ENCODE measurements at regions not wholly inside any gene's neighbourhood (a gene's known extent, or its start where the extent isn't known, plus 50 kb on each side); places are given as distances from the start of the nearest gene placed in this dataset.

DNA sequence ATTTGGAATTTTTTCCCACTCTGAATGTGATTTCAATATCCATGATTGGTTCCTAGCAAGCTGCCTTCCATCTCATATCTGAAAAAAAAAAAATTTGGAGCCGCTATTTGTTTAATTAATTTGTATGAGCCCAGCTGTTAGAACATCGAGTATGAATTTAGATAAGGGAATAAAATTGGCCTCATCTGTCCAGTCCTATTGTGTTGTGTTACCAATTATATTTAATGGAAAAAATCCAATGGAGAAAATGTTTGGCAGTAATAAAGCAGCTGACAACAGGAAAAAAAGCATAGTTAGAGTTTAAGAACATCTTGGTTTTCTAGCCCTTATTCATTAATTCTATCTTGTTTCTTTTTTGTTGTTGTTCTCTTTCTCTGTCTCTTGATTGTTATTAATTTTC is 735.6 kb upstream of the RIOK2 start:
- Histone ChIP-seq H3K4me1 (ENCODE audit: control insufficient read depth in 3 of 3, insufficient read depth in 2 of 3, low read depth in 1 of 3, low read length in 2 of 3) (no peaks in the 10 kb centered on the region), H3K27ac (ENCODE audit: low read depth in 1 of 3, low read length in 2 of 3) (no peak overlapping the region), H3K9me3 (ENCODE audit: control insufficient read depth in 2 of 2, insufficient read depth in 1 of 2, low read depth in 1 of 2, low read length in 1 of 2) (no peaks in the 10 kb centered on the region), H3K4me3 (ENCODE audit: low read depth in 1 of 3, low read length in 3 of 3) (no peak overlapping the region), H3K36me3 (ENCODE audit: control insufficient read depth in 3 of 3, insufficient read depth in 2 of 3, low read depth in 1 of 3, low read length in 3 of 3) (no peaks in the 10 kb centered on the region), H3K27me3 (ENCODE audit: control insufficient read depth in 3 of 3, insufficient read depth in 3 of 3, low read length in 3 of 3) (no peaks in the 10 kb centered on the region)
- FAIRE-seq (no peak), DNase-seq (no peak)
- 64 to 74% (median 73%) methylated on average over 2 of the region's 2 CpGs for WGBS, 3 donors

DNA sequence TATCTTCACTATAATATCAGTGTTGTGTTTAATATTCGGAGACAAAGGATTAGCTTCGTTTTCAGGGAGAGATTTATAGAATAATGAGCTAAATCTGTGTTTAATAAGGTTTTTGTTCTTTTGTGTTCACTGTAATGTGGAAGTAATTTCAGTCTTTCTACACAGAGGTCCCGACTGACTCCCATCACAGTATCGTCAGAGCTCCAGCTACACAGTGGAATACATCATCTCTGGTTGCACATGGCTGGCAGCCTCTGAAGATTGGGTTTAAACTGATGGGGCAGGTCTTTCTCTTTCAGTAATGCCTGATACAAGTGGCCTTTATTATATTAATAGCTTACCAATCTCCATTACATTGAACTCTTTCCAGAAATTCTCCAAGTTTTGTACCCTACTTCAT is 736.7 kb upstream of the RIOK2 start:
- no peaks in the 10 kb centered on the region for H3K4me1 ChIP-seq (ENCODE audit: control insufficient read depth in 3 of 3, insufficient read depth in 2 of 3, low read depth in 1 of 3, low read length in 2 of 3)
- WGBS, 3 donors, result 84 to 88% (median 86%) methylated on average over 4 of the region's 4 CpGs
- no peak overlapping the region for H3K27ac ChIP-seq (ENCODE audit: low read depth in 1 of 3, low read length in 2 of 3)
- no peaks in the 10 kb centered on the region for H3K36me3 ChIP-seq (ENCODE audit: control insufficient read depth in 3 of 3, insufficient read depth in 2 of 3, low read depth in 1 of 3, low read length in 3 of 3)
- FAIRE-seq (no peak), DNase-seq (no peak)
- H3K27me3 ChIP-seq (ENCODE audit: control insufficient read depth in 3 of 3, insufficient read depth in 3 of 3, low read length in 3 of 3), result no peaks in the 10 kb centered on the region
- H3K4me3 ChIP-seq (ENCODE audit: low read depth in 1 of 3, low read length in 3 of 3), result no peak overlapping the region
- H3K9me3 ChIP-seq (ENCODE audit: control insufficient read depth in 2 of 2, insufficient read depth in 1 of 2, low read depth in 1 of 2, low read length in 1 of 2), result no peaks in the 10 kb centered on the region

DNA sequence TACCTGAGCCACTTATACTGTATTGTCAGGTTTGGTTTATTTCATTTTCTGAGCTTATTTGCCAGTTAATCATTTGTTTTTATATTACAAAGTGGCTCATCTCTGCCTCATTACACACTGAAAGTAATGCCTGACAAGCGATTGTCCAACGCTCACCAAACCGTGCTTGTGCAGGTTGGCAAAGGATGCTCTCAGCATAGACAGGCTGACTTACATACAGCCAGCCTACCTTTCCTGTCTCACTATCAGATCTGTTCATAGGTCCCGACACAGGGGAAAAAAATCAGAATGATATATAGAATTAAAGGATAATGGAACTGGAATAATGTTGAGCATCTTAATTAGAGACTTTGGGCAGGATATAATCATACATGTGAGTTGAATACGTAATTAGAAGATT is 739.7 kb upstream of the RIOK2 start:
- Histone ChIP-seq H3K36me3 (ENCODE audit: control insufficient read depth in 3 of 3, insufficient read depth in 2 of 3, low read depth in 1 of 3, low read length in 3 of 3) (no peaks in the 10 kb centered on the region), H3K4me3 (ENCODE audit: low read depth in 1 of 3, low read length in 3 of 3) (no peak overlapping the region), H3K27me3 (ENCODE audit: control insufficient read depth in 3 of 3, insufficient read depth in 3 of 3, low read length in 3 of 3) (no peaks in the 10 kb centered on the region), H3K4me1 (ENCODE audit: control insufficient read depth in 3 of 3, insufficient read depth in 2 of 3, low read depth in 1 of 3, low read length in 2 of 3) (no peaks in the 10 kb centered on the region), H3K27ac (ENCODE audit: low read depth in 1 of 3, low read length in 2 of 3) (no peak overlapping the region), H3K9me3 (ENCODE audit: control insufficient read depth in 2 of 2, insufficient read depth in 1 of 2, low read depth in 1 of 2, low read length in 1 of 2) (no peaks in the 10 kb centered on the region)
- DNase-seq, result no peak
- WGBS, 3 donors, result 93 to 94% (median 94%) methylated on average over 5 of the region's 5 CpGs
- no peak for FAIRE-seq

DNA sequence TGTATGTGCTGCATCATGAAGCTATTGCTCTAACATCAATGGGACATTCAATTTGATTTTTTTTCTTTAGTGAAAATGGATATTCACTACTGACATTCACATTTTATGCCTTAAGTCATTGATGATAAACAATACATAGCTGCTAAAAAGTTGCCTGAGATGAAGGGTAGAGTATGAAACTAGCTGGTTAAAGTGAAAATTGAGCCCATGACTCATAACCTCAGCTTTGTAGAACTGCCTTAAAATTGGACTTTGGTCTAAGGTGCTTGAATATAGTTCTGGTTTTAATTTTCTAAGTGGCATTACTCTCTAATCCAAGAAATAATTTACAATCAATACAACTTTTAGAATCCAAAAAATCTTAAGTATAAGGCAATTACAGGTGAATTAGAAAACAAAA is 740.4 kb upstream of the RIOK2 start:
- H3K9me3 ChIP-seq (ENCODE audit: control insufficient read depth in 2 of 2, insufficient read depth in 1 of 2, low read depth in 1 of 2, low read length in 1 of 2), result no peaks in the 10 kb centered on the region
- H3K36me3 ChIP-seq (ENCODE audit: control insufficient read depth in 3 of 3, insufficient read depth in 2 of 3, low read depth in 1 of 3, low read length in 3 of 3), result no peaks in the 10 kb centered on the region
- H3K4me3 ChIP-seq (ENCODE audit: low read depth in 1 of 3, low read length in 3 of 3), result no peak overlapping the region
- no peak overlapping the region for H3K27ac ChIP-seq (ENCODE audit: low read depth in 1 of 3, low read length in 2 of 3)
- no peaks in the 10 kb centered on the region for H3K27me3 ChIP-seq (ENCODE audit: control insufficient read depth in 3 of 3, insufficient read depth in 3 of 3, low read length in 3 of 3)
- no peaks in the 10 kb centered on the region for H3K4me1 ChIP-seq (ENCODE audit: control insufficient read depth in 3 of 3, insufficient read depth in 2 of 3, low read depth in 1 of 3, low read length in 2 of 3)
- peak in 1 of 2 donors; percentile 30 for DNase-seq
- no peak for FAIRE-seq

DNA sequence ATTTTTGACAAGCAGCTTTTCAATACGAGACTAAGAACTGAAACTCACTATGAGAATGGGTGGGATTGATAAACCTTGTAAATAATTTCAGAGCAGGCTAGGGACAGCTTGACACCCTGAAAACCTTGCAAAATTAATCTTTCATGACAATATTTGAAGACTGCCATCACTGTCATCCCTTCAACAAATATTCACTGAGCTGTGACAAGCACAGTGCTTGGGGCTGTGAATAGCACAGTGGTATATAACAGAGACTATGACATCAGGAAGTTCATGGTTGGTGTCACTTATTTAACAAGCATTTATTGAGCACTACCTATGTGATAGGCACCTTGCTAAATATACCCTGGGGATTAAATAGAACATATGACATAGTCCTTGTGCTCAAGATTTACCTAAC is 741.0 kb upstream of the RIOK2 start:
- DNase-seq (no peak), FAIRE-seq (no peak)
- H3K36me3 ChIP-seq (ENCODE audit: control insufficient read depth in 3 of 3, insufficient read depth in 2 of 3, low read depth in 1 of 3, low read length in 3 of 3), result no peaks in the 10 kb centered on the region
- 47 to 79% (median 47%) methylated on average over 1 of the region's 1 CpG for WGBS, 3 donors
- no peaks in the 10 kb centered on the region for H3K9me3 ChIP-seq (ENCODE audit: control insufficient read depth in 2 of 2, insufficient read depth in 1 of 2, low read depth in 1 of 2, low read length in 1 of 2)
- no peak overlapping the region for H3K27ac ChIP-seq (ENCODE audit: low read depth in 1 of 3, low read length in 2 of 3)
- no peak overlapping the region for H3K4me3 ChIP-seq (ENCODE audit: low read depth in 1 of 3, low read length in 3 of 3)
- H3K27me3 ChIP-seq (ENCODE audit: control insufficient read depth in 3 of 3, insufficient read depth in 3 of 3, low read length in 3 of 3), result no peaks in the 10 kb centered on the region
- H3K4me1 ChIP-seq (ENCODE audit: control insufficient read depth in 3 of 3, insufficient read depth in 2 of 3, low read depth in 1 of 3, low read length in 2 of 3), result no peaks in the 10 kb centered on the region

DNA sequence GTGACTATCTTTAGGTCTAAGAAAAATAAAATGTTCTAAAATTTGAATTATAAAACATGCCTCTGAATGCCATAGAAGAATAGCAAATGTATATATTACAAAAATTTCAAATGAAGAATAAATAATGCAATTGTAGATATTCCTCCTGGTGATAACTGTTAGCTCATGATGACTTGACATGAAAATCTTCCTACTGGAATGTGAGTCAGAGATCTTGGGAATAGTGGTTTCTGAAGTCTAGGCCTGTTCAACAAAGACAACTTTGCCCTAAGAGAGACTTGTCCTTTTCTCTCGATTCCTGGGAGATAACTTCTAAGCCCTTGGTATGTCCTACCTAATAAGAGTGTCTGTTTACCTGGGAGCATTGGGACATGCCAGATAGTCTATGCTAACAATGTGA is 746.3 kb upstream of the RIOK2 start:
- no peaks in the 10 kb centered on the region for H3K9me3 ChIP-seq (ENCODE audit: control insufficient read depth in 2 of 2, insufficient read depth in 1 of 2, low read depth in 1 of 2, low read length in 1 of 2)
- DNase-seq, result no peak
- no peaks in the 10 kb centered on the region for H3K27me3 ChIP-seq (ENCODE audit: control insufficient read depth in 3 of 3, insufficient read depth in 3 of 3, low read length in 3 of 3)
- H3K4me1 ChIP-seq (ENCODE audit: control insufficient read depth in 3 of 3, insufficient read depth in 2 of 3, low read depth in 1 of 3, low read length in 2 of 3), result no peaks in the 10 kb centered on the region
- H3K4me3 ChIP-seq (ENCODE audit: low read depth in 1 of 3, low read length in 3 of 3), result no peak overlapping the region
- H3K27ac ChIP-seq (ENCODE audit: low read depth in 1 of 3, low read length in 2 of 3), result no peak overlapping the region
- 87 to 92% (median 91%) methylated on average over 1 of the region's 1 CpG for WGBS, 3 donors
- no peaks in the 10 kb centered on the region for H3K36me3 ChIP-seq (ENCODE audit: control insufficient read depth in 3 of 3, insufficient read depth in 2 of 3, low read depth in 1 of 3, low read length in 3 of 3)
- FAIRE-seq, result no peak

DNA sequence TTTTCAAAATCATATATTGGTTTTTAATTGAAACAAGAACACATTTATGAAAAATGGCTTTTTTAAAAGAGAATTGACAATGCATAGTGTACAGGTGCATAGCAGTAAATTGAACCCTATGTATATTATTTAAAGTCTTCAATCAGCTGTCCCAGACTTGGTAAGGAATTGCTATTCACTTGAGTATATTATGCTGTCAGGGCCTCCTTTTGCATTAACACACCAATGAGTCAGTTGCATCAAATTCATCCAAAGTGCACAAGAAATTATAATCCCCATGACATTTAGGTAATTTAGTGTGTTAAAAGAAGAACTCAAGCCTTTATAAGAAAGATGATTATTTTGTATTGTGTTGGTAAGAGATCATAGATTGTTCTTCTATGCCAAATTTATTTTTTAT is 748.8 kb upstream of the RIOK2 start:
- Histone ChIP-seq H3K27ac (ENCODE audit: low read depth in 1 of 3, low read length in 2 of 3) (no peak overlapping the region), H3K36me3 (ENCODE audit: control insufficient read depth in 3 of 3, insufficient read depth in 2 of 3, low read depth in 1 of 3, low read length in 3 of 3) (no peaks in the 10 kb centered on the region), H3K9me3 (ENCODE audit: control insufficient read depth in 2 of 2, insufficient read depth in 1 of 2, low read depth in 1 of 2, low read length in 1 of 2) (no peaks in the 10 kb centered on the region), H3K4me3 (ENCODE audit: low read depth in 1 of 3, low read length in 3 of 3) (no peak overlapping the region), H3K4me1 (ENCODE audit: control insufficient read depth in 3 of 3, insufficient read depth in 2 of 3, low read depth in 1 of 3, low read length in 2 of 3) (no peaks in the 10 kb centered on the region), H3K27me3 (ENCODE audit: control insufficient read depth in 3 of 3, insufficient read depth in 3 of 3, low read length in 3 of 3) (no peaks in the 10 kb centered on the region)
- FAIRE-seq (no peak), DNase-seq (no peak)

DNA sequence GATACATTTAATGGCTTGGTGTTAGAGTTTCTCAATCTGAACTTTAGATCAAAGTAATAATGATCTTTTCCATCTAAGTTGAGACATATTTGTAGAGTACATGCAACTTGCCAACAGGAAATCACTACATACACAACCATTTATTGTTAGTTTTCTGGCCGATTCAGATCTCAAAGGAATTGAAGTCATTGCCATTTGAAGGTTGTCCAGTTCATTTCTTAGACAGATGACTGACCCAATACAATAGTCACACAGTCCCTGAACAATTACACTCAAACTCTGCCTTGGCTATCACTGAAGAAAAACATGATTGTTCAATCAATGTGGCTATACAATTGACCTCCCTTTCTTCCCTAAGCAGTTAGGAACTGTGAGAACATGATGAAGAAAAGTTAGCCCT is 753.2 kb upstream of the RIOK2 start:
- H3K9me3 ChIP-seq (ENCODE audit: control insufficient read depth in 2 of 2, insufficient read depth in 1 of 2, low read depth in 1 of 2, low read length in 1 of 2), result peaks cover 0 to 3% of the 10 kb centered on the region in 2 donors
- 27 to 52% (median 41%) methylated on average over 1 of the region's 1 CpG for WGBS, 3 donors
- DNase-seq, result no peak
- no peaks in the 10 kb centered on the region for H3K27me3 ChIP-seq (ENCODE audit: control insufficient read depth in 3 of 3, insufficient read depth in 3 of 3, low read length in 3 of 3)
- no peak overlapping the region for H3K4me3 ChIP-seq (ENCODE audit: low read depth in 1 of 3, low read length in 3 of 3)
- FAIRE-seq, result no peak
- H3K36me3 ChIP-seq (ENCODE audit: control insufficient read depth in 3 of 3, insufficient read depth in 2 of 3, low read depth in 1 of 3, low read length in 3 of 3), result no peaks in the 10 kb centered on the region
- no peaks in the 10 kb centered on the region for H3K4me1 ChIP-seq (ENCODE audit: control insufficient read depth in 3 of 3, insufficient read depth in 2 of 3, low read depth in 1 of 3, low read length in 2 of 3)
- H3K27ac ChIP-seq (ENCODE audit: low read depth in 1 of 3, low read length in 2 of 3), result no peak overlapping the region

DNA sequence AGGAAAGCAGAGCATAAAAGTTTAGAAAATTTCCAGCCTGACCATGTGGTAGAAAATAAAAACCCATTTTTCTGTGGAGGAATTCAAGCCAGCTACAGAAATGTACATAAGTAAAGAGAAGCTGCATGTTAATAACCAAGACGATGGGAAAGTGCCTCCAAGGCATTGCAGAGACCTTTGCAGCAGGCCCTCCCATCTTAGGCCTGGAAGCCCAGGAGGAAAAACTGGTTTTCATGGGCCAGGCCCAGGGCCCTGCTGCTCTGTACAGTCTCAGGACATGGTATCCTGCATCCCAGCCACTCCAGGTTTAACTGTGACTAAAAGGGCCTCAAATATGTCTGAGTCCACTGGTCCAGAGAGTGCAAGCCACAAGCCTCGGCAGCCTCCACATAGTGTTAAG is 754.8 kb upstream of the RIOK2 start:
- Histone ChIP-seq H3K4me3 (ENCODE audit: low read depth in 1 of 3, low read length in 3 of 3) (no peak overlapping the region), H3K36me3 (ENCODE audit: control insufficient read depth in 3 of 3, insufficient read depth in 2 of 3, low read depth in 1 of 3, low read length in 3 of 3) (no peaks in the 10 kb centered on the region), H3K27ac (ENCODE audit: low read depth in 1 of 3, low read length in 2 of 3) (no peak overlapping the region), H3K9me3 (ENCODE audit: control insufficient read depth in 2 of 2, insufficient read depth in 1 of 2, low read depth in 1 of 2, low read length in 1 of 2) (peaks cover 0 to 3% of the 10 kb centered on the region in 2 donors), H3K27me3 (ENCODE audit: control insufficient read depth in 3 of 3, insufficient read depth in 3 of 3, low read length in 3 of 3) (no peaks in the 10 kb centered on the region), H3K4me1 (ENCODE audit: control insufficient read depth in 3 of 3, insufficient read depth in 2 of 3, low read depth in 1 of 3, low read length in 2 of 3) (no peaks in the 10 kb centered on the region)
- 84 to 96% (median 90%) methylated on average over 2 of the region's 2 CpGs for WGBS, 3 donors
- FAIRE-seq (no peak), DNase-seq (no peak)
